ENCODE measurements at regions not wholly inside any gene's neighbourhood (a gene's known extent, or its start where the extent isn't known, plus 50 kb on each side); places are given as distances from the start of the nearest gene placed in this dataset.

- DNase-seq (ENCODE audit: low read depth, low spot score): no peak
Observed at GRCh38 chrX:96311366-96311765, 373.3 kb upstream of the DIAPH2 start.

- no peak for DNase-seq (ENCODE audit: low read depth, low spot score)
Observed at GRCh38 chrX:96314985-96315384, 369.7 kb upstream of the DIAPH2 start.

- no peak for DNase-seq (ENCODE audit: low read depth, low spot score)
Observed at GRCh38 chrX:96361844-96362243, 322.8 kb upstream of the DIAPH2 start.

DNA sequence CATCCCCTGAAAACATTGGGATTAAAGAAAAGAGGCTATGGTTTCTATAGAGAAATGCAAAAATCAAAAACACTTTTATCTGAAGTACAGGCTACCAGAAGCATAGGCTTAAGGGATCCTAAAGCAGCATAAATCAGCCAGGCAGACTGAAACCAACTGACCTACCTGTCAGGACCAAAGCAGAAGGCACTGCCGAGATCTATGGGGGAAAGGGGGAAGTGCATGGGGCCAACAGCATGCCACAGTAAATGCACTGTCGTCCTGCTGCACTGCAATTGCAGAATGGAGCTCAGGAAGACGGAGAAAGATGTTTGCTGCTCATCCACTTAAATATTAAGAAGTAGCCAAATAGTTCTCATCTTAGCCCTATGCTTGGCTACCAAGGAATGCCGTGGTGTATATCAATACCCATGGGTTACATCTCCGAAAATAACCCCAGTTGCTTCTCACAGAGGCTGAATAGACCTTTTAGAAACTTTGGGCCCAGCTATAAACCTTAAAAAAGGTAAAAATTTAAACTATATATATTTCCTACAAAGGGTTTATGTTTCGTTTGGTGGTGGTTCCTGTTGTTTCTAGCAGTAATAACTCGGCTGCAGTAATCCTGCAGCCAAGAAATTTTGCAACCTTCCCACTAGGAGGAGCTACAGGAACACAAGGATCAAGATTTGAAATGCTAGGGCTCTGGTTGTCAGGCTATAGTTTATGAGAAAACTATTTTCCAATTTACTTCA, 312.2 kb upstream of the DIAPH2 start:
- DNase-seq (ENCODE audit: low read depth, low spot score): peak; percentile 37

DNA sequence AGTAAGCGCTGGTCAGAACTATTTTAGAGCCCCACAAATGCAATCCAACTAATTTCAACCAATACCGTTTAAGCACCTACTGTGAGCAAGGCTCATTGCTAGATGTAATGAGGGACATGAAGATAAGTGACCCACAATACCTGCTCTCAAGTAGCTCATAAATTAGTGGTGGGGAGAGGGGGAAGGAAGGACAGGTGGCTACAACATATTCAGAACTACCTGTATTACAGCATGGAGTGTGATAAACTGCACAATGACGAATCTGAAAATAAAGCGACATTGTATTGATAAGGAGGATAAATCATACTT, 311.6 kb upstream of the DIAPH2 start:
- DNase-seq (ENCODE audit: low read depth, low spot score): no peak

DNA sequence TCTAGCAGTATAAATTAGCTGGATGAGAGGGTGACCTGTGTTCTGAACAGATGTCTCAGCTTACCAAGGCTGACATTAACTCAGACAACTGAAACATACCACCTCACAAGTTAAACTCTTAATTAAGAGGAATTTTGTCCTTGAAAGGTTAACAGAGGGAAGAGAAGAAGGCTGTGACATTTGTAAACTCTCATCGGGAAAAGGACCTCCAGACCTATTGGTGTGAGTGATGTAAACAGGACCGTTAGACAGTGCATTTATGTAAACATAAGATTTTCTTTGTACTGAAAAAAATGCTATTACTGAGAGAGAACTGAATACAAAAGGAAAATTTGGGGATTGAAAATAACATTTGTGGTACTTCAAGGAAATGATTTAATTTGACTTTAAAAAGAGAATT, 308.4 kb upstream of the DIAPH2 start:
- DNase-seq (ENCODE audit: low read depth, low spot score): no peak

DNA sequence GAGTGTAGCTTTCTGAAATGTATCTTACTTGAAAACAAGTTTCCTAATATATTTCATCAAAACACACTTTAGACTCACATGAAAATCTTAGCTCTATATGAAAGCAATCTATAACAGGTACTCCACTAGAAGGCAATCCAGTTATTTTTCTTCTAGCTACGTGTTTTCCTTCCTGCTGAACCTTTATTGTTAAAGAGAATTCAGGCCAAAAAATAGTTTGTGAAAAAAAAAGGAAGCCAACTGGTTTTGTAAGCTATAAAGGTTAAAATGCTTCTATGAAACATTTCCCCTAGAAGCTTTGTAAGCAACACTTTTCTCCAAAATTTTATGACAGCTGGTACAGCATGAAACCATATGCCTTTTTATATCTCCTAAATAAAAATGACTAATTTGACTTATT, 304.7 kb upstream of the DIAPH2 start:
- no peak for DNase-seq (ENCODE audit: low read depth, low spot score)

DNA sequence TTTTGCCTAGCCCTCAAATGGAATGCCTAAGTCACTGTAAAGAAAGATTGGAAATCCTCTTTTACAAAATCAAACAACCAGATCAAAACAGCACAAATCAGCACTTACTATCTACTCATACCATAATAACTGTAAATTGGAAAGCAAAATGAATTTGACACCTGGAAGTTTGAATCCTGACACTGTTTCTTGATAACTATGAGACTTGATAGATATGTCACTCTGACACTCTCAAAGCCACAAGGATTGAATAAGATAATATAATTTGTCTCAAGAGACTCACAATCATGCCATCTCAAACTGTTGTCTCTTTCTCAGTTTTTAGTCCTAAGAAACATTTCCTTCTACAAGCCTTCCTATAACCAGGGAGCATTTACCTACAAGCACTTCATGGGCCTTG, 302.6 kb upstream of the DIAPH2 start:
- no peak for DNase-seq (ENCODE audit: low read depth, low spot score)

DNA sequence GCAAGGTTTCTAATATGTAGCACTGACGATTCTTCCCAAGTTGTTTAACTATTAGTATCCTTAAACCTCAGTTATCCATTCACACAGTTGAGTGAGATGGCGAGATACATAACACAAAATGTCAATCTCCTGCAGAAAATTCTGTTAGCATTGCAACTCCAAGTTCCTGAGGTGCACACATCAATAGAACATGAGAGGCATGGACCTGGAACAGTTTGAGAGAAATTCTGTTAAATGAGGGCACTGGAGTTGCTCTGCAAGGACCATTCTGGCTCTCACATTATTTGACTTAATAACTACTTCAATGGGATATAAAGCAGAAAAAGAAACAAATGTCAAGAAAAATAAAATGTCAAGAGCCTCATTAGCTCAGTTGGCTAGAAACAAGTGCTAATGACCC, 301.2 kb upstream of the DIAPH2 start:
- DNase-seq (ENCODE audit: low read depth, low spot score): no peak

GRCh38 chrX:96386325-96386724, 298.3 kb upstream of the DIAPH2 start:
- DNase-seq (ENCODE audit: low read depth, low spot score): no peak

GRCh38 chrX:96386981-96387380, 297.7 kb upstream of the DIAPH2 start:
- no peak for DNase-seq (ENCODE audit: low read depth, low spot score)

DNA sequence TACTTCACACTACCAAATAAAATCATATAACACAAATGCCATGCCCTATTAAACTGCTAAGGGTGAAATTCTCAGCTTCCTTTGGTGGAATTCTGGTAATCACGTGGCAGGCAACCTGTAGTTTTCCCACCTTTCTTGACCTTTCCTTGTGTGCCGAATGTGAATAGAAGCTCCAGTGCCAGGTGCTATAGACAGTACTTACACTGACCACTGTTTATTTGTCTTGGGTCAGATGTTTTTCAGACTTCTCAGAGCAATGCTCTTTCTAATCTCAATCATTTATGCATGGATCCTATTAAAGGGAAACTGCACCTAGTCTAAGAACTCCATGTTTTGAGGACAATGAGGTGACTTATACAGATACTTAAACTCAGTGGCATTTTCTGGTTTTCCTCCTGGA, 296.8 kb upstream of the DIAPH2 start:
- DNase-seq (ENCODE audit: low read depth, low spot score): no peak

- no peak for DNase-seq (ENCODE audit: low read depth, low spot score)
Observed at GRCh38 chrX:96389281-96390047, 295.2 kb upstream of the DIAPH2 start.

DNA sequence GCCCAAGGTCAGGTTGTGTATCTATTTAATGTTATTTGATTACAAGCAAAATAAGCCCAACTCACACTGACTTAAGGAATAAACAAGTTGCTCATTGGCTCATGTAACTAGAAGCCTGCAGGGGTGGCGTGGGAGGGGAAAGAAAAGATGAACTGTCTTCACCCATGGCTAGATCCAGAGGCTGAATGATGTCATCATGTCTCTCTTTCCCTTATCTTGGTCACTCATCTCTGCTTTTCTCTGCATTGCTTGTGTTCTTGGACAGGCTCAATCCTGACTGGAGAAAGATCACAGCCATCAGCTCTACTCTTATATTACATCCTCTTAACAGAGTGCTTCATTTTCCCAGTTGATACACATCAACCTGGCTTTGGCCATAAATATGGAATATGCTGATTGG, 290.0 kb upstream of the DIAPH2 start:
- no peak for DNase-seq (ENCODE audit: low read depth, low spot score)

- DNase-seq (ENCODE audit: low read depth, low spot score): no peak
Observed at GRCh38 chrX:96403446-96403845, 281.2 kb upstream of the DIAPH2 start.

- peak; percentile 72 for DNase-seq (ENCODE audit: low read depth, low spot score)
Observed at GRCh38 chrX:96405842-96406241, 278.8 kb upstream of the DIAPH2 start.

DNA sequence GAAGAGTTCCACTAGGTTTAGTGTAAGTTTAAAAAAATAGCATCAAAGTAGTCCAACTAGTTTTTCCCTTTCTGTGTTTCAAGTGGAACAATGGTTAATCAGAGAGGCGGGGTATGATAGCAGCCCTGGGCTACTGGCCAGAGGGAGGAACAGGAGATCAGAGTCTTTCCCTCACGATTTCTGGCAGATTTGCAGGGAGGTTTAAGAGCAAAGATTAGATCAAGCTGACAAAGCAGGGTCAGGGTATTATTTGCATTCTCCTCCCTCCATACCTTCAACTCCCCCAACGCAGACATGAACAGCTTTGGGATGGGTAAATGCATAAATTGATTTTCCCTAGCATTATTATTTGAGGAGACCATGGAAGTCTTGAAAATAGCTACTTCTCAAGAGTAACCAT, 277.6 kb upstream of the DIAPH2 start:
- DNase-seq (ENCODE audit: low read depth, low spot score): peak; percentile 79

DNA sequence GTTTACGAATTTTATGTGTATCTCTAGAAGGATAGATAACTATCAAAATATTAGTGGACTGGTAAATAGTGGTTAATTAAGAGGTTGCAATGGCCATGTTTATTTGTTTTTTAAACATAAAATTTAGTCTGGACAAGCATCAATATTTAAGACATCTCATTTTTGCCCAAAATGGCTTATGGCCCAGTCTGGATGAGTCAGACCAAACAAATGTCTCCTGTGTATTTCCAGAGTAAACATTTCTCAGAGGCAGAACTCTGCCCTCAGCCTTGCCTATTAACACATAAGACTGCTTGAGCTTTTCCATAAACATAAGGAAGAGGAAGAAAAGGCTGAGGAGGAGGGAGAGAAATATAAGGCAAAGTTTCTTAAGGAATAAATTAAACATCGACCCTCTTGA, 277.1 kb upstream of the DIAPH2 start:
- DNase-seq (ENCODE audit: low read depth, low spot score): no peak

GRCh38 chrX:96407981-96408380, 276.7 kb upstream of the DIAPH2 start:
- no peak for DNase-seq (ENCODE audit: low read depth, low spot score)

- no peak for DNase-seq (ENCODE audit: low read depth, low spot score)
Observed at GRCh38 chrX:96410927-96411326, 273.7 kb upstream of the DIAPH2 start.

DNA sequence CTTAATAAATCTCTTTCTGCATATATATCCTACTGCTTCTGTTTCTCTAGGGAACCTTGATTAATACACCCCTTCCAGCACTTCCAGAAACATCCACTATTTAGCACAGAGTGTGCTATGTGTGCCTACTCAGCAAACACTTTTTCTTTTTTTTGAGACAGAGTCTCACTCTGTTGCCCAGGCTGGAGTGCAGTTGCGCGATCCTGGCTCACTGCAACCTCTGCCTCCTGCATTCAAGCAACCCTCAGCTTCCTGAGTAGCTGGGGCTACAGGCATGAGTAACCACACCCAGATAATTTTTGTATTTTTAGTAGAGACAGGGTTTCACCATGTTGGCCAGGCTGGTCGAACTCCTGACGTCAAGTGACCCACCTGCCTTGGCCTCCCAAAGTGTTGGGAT, 266.9 kb upstream of the DIAPH2 start:
- no peak for DNase-seq (ENCODE audit: low read depth, low spot score)

- DNase-seq (ENCODE audit: low read depth, low spot score): no peak
Observed at GRCh38 chrX:96424007-96424406, 260.6 kb upstream of the DIAPH2 start.

- DNase-seq (ENCODE audit: low read depth, low spot score): no peak
Observed at GRCh38 chrX:96425200-96425599, 259.4 kb upstream of the DIAPH2 start.

All from ELF-1 (cell line).